ENCODE measurements at regions not wholly inside any gene's neighbourhood (a gene's known extent, or its start where the extent isn't known, plus 50 kb on each side); places are given as distances from the start of the nearest gene placed in this dataset.

- TF ChIP-seq POLR2AphosphoS5 (IDR thresholded peaks at IDR 0.05; ENCODE audit: borderline replicate concordance, low read depth, low read length): no peak
- no peak for TF ChIP-seq EZH2 (IDR thresholded peaks at IDR 0.05)
Observed at GRCh38 chr1:55694310-55694801, 479.2 kb upstream of the USP24 start.
